GM12872 (cell line): ENCODE measurements at regions not wholly inside any gene's neighbourhood (a gene's known extent, or its start where the extent isn't known, plus 50 kb on each side); places are given as distances from the start of the nearest gene placed in this dataset.

Source experiments
- CTCF ChIP-seq: IDR thresholded peaks from 3 replicates; pipeline ENCODE4 v1.5.1; 2011; ENCODE audit warnings: low read depth, mild to moderate bottlenecking, low read length, moderate library complexity; ENCODE audit not compliant: insufficient read depth

DNA sequence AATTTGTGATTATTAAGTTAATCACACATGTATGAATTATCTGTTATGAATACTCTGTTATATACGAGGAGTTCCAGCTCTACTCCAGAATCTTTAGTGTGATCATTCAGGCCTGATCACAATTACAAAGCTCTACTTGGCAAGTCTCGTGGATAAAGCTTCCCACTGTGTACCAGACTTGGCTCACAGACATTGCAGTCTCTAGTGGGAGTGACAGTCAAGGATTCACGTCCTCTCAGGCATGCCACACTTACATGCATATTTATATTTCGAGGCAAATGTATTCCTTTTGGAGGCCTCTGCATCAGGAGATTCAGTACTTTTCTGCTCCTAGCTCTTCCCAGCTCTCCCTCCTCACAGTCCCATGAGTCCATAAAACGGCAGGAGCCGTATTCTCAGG lies 403.4 kb upstream of the CDH7 start:
- TF ChIP-seq CTCF = no peak

DNA sequence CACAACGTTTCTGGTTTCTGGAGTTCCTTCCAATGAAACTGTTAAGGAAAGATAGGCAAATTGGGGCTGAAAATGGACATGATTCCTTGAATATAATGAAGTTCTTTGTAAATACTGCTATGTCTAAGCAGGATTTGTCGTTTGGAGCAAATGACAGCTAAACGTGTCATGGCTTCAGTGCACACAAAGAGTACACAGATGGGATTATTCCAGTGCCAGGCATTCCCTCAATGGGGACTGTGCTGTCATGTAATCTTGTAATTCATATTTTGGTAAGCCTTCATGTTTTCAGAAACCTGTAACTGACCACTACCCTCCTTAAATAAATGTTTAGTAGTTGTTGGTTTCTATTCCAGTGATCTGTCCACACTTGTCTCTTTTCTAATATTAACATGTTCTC lies 404.7 kb upstream of the CDH7 start:
- no peak for TF ChIP-seq CTCF

GRCh38 chr18:65343571-65343970 lies 407.2 kb upstream of the CDH7 start:
- no peak for TF ChIP-seq CTCF

DNA sequence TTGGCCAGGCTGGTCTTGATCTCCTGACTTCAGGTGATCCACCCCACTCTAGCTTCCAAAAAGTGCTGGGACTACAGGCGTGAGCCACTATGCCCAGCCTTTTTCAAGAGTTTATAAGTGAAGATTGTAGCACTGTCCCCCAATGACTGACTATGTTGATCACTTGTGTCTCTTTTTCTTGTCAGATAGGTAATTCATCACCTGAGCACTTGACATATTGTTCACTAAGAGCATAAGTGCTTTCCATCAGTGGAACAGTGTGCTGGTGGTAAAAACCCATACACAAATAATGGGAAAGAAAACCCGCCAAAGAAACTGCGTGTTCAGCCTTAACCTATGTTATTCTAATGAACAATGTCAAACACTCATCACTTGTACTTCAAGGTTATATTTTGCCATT lies 414.4 kb upstream of the CDH7 start:
- no peak for TF ChIP-seq CTCF

GRCh38 chr18:65329010-65329409 lies 421.8 kb upstream of the CDH7 start:
- no peak for TF ChIP-seq CTCF

- TF ChIP-seq CTCF = no peak
Observed at GRCh38 chr18:65326805-65327204, 424.0 kb upstream of the CDH7 start.

DNA sequence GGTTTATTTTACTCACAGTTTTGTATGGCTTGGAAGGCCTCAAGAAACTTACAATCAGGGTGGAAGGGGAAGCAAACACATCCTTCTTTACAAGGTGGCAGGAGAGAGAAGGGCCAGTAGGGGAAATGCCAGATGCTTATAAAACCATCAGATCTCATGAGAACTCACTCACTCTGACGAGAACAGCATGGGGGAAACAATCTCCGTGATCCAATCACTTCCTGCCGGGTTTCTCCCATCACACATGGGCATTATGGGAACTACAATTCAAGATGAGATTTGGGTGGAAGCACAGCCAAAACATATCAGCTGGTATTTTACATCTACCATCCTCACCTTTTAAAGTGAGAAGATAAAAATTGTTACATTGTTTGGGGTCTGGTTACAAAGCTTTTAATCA lies 427.9 kb upstream of the CDH7 start:
- TF ChIP-seq CTCF = no peak

GRCh38 chr18:65298422-65298821 lies 452.4 kb upstream of the CDH7 start:
- no peak for TF ChIP-seq CTCF
